ENCODE measurements at regions not wholly inside any gene's neighbourhood (a gene's known extent, or its start where the extent isn't known, plus 50 kb on each side); places are given as distances from the start of the nearest gene placed in this dataset.

- no peak for TF ChIP-seq CTCF (IDR thresholded peaks at IDR 0.05)
- Mint-ChIP-seq H3K36me3 (ENCODE audit: low read depth) (peaks cover 8% of the 10 kb centered on the region), H3K4me3 (ENCODE audit: unreplicated experiment) (no peak overlapping the region), H3K9me3 (ENCODE audit: low read depth) (peaks cover 9% of the 10 kb centered on the region), H3K4me1 (ENCODE audit: low read depth) (peaks cover 8% of the 10 kb centered on the region), H3K27me3 (ENCODE audit: low read depth) (peaks cover 12% of the 10 kb centered on the region), H3K27ac (ENCODE audit: unreplicated experiment) (no peak overlapping the region)
- DNase-seq (ENCODE audit: low spot score): no peak
Measured at GRCh38 chr14:61884711-61885110, 122.5 kb downstream of the SNAPC1 start.

- no peak for TF ChIP-seq CTCF (IDR thresholded peaks at IDR 0.05)
- DNase-seq (ENCODE audit: low spot score): no peak
- peaks cover 8% of the 10 kb centered on the region for H3K4me1 Mint-ChIP-seq (ENCODE audit: low read depth)
- H3K27me3 Mint-ChIP-seq (ENCODE audit: low read depth): peaks cover 10% of the 10 kb centered on the region
- H3K9me3 Mint-ChIP-seq (ENCODE audit: low read depth): peaks cover 9% of the 10 kb centered on the region
- peaks cover 8% of the 10 kb centered on the region for H3K36me3 Mint-ChIP-seq (ENCODE audit: low read depth)
- H3K27ac Mint-ChIP-seq (ENCODE audit: unreplicated experiment): no peak overlapping the region
- H3K4me3 Mint-ChIP-seq (ENCODE audit: unreplicated experiment): no peak overlapping the region
Measured at GRCh38 chr14:61885203-61885961, 123.2 kb downstream of the SNAPC1 start.

GRCh38 chr14:61887628-61888027, 125.4 kb downstream of the SNAPC1 start:
- Mint-ChIP-seq H3K4me1 (ENCODE audit: low read depth) (peaks cover 10% of the 10 kb centered on the region), H3K27ac (ENCODE audit: unreplicated experiment) (no peak overlapping the region), H3K9me3 (ENCODE audit: low read depth) (peaks cover 6% of the 10 kb centered on the region), H3K27me3 (ENCODE audit: low read depth) (peaks cover 8% of the 10 kb centered on the region), H3K36me3 (ENCODE audit: low read depth) (peaks cover 5% of the 10 kb centered on the region), H3K4me3 (ENCODE audit: unreplicated experiment) (no peak overlapping the region)
- DNase-seq (ENCODE audit: low spot score): no peak
- no peak for TF ChIP-seq CTCF (IDR thresholded peaks at IDR 0.05)

- Mint-ChIP-seq H3K9me3 (ENCODE audit: low read depth) (no peaks in the 10 kb centered on the region), H3K36me3 (ENCODE audit: low read depth) (no peaks in the 10 kb centered on the region), H3K27me3 (ENCODE audit: low read depth) (peaks cover 8% of the 10 kb centered on the region), H3K27ac (ENCODE audit: unreplicated experiment) (no peak overlapping the region), H3K4me1 (ENCODE audit: low read depth) (peaks cover 13% of the 10 kb centered on the region), H3K4me3 (ENCODE audit: unreplicated experiment) (no peak overlapping the region)
- DNase-seq (ENCODE audit: low spot score): no peak
- TF ChIP-seq CTCF (IDR thresholded peaks at IDR 0.05): peak; percentile 7
Measured at GRCh38 chr14:61889914-61890351, 127.7 kb downstream of the SNAPC1 start.

- DNase-seq (ENCODE audit: low spot score): no peak
- Mint-ChIP-seq H3K9me3 (ENCODE audit: low read depth) (no peaks in the 10 kb centered on the region), H3K36me3 (ENCODE audit: low read depth) (no peaks in the 10 kb centered on the region), H3K27ac (ENCODE audit: unreplicated experiment) (no peak overlapping the region), H3K27me3 (ENCODE audit: low read depth) (peaks cover 8% of the 10 kb centered on the region), H3K4me3 (ENCODE audit: unreplicated experiment) (no peak overlapping the region), H3K4me1 (ENCODE audit: low read depth) (peaks cover 8% of the 10 kb centered on the region)
- TF ChIP-seq CTCF (IDR thresholded peaks at IDR 0.05): no peak
Measured at GRCh38 chr14:61891170-61891569, 128.9 kb downstream of the SNAPC1 start.

Measured in chondrocyte (in vitro differentiated cells).